Testis (tissue), 2 donors: ENCODE measurements at regions not wholly inside any gene's neighbourhood (a gene's known extent, or its start where the extent isn't known, plus 50 kb on each side); places are given as distances from the start of the nearest gene placed in this dataset.

Experiments used
- DNase-seq: peaks from one replicate; pipeline ENCODE4 v3.0.0-alpha.2; 2019
- H3K27ac ChIP-seq, 2 donors: fragments of 200-600 bp; sonication (generic); one replicate each; pipeline ENCODE4 v1.5.1; 2019
- H3K27me3 ChIP-seq: fragments of 200-600 bp; sonication (generic); one replicate; pipeline ENCODE4 v1.5.1; 2019
- H3K36me3 ChIP-seq: fragments of 200-600 bp; sonication (generic); one replicate; pipeline ENCODE4 v1.5.1; 2017; ENCODE audit warnings: low read depth; ENCODE audit errors: missing control alignments
- H3K4me1 ChIP-seq: fragments of 200-600 bp; sonication (generic); one replicate; pipeline ENCODE4 v1.5.1; 2019
- H3K4me3 ChIP-seq, 2 donors: fragments of 200-600 bp; sonication (generic); one replicate each; pipeline ENCODE4 v1.5.1; 2017 to 2019
- H3K9me3 ChIP-seq: fragments of 200-600 bp; sonication (generic); one replicate; pipeline ENCODE4 v1.5.1; 2017
- CTCF ChIP-seq, 3 experiments: fragments of 450-650 bp in 2 of 3; fragments of 200-600 bp in 1 of 3; sonication (generic) in 1 of 3; IDR thresholded peaks; one replicate each; pipeline ENCODE4 v1.5.1; 2016 to 2019; ENCODE audit warnings: antibody characterized with exemption in 3 of 3, mild to moderate bottlenecking in 2 of 3, moderate library complexity in 1 of 3
- POLR2A ChIP-seq: fragments of 450-650 bp; IDR thresholded peaks from one replicate; pipeline ENCODE4 v1.6.1; 2017; ENCODE audit warnings: antibody characterized with exemption, mild to moderate bottlenecking, moderate library complexity
- WGBS, 2 donors: methylation state at CpG; one replicate each; pipeline ENCODE4 v1.1.5; 2018; 5-methylcytosine and 5-hydroxymethylcytosine counted together
- intact Hi-C: fragments of 100-400 bp; cut with DNase I; formaldehyde crosslinking; loops from one replicate; pipeline ENCODE4 v1.15.1; 2023; ENCODE audit warnings: low total_unique reads

GRCh38 chr5:109468737-109469420 is 59.1 kb upstream of the PJA2 start:
- TF ChIP-seq POLR2A (no peak), CTCF (IDR thresholded peaks at IDR 0.05) (peak; percentile 50 to 75 (median 61))
- intact Hi-C loops, result no loop called here
- Histone ChIP-seq H3K9me3 (no peaks in the 10 kb centered on the region), H3K4me3 (no peak overlapping the region), H3K4me1 (no peaks in the 10 kb centered on the region), H3K27me3 (no peaks in the 10 kb centered on the region), H3K27ac (no peak overlapping the region), H3K36me3 (no peaks in the 10 kb centered on the region)
- 46 to 59% methylated on average over 4 of the region's 4 CpGs for WGBS, 2 donors
- DNase-seq, result peak; percentile 97

GRCh38 chr5:109468288-109468676 is 58.5 kb upstream of the PJA2 start:
- TF ChIP-seq CTCF (IDR thresholded peaks at IDR 0.05), result no peak
- no peak overlapping the region for H3K4me3 ChIP-seq
- WGBS, 2 donors, result 92 to 98% methylated on average over 1 of the region's 1 CpG
- DNase-seq, result no peak
- intact Hi-C loops, result no loop called here
- H3K9me3 ChIP-seq, result no peaks in the 10 kb centered on the region
- H3K4me1 ChIP-seq, result no peaks in the 10 kb centered on the region
- no peaks in the 10 kb centered on the region for H3K36me3 ChIP-seq
- H3K27me3 ChIP-seq, result no peaks in the 10 kb centered on the region
- no peak overlapping the region for H3K27ac ChIP-seq

GRCh38 chr5:109467058-109467457 is 57.3 kb upstream of the PJA2 start:
- no peak for DNase-seq
- Histone ChIP-seq H3K4me3 (no peak overlapping the region), H3K9me3 (no peaks in the 10 kb centered on the region), H3K27ac (no peak overlapping the region), H3K27me3 (no peaks in the 10 kb centered on the region), H3K36me3 (no peaks in the 10 kb centered on the region), H3K4me1 (no peaks in the 10 kb centered on the region)
- intact Hi-C loops, result no loop called here
- TF ChIP-seq CTCF (IDR thresholded peaks at IDR 0.05) (no peak), POLR2A (no peak)
- WGBS, 2 donors, result 87 to 88% methylated on average over 4 of the region's 4 CpGs
